ENCODE measurements at regions not wholly inside any gene's neighbourhood (a gene's known extent, or its start where the extent isn't known, plus 50 kb on each side); places are given as distances from the start of the nearest gene placed in this dataset.

GRCh38 chr16:87183647-87184046 lies 133.5 kb downstream of the C16orf95 start:
- DNase-seq (ENCODE audit: low spot score) = no peak
- peaks cover 3% of the 10 kb centered on the region for H3K36me3 Mint-ChIP-seq (ENCODE audit: low read depth)
- H3K4me3 Mint-ChIP-seq = no peak overlapping the region
- no peak overlapping the region for H3K27ac Mint-ChIP-seq
- no peaks in the 10 kb centered on the region for H3K4me1 Mint-ChIP-seq (ENCODE audit: low read depth)
- H3K27me3 Mint-ChIP-seq (ENCODE audit: low read depth) = no peaks in the 10 kb centered on the region
- H3K9me3 Mint-ChIP-seq = peaks cover 16% of the 10 kb centered on the region

GRCh38 chr16:87185308-87185707 lies 131.9 kb downstream of the C16orf95 start:
- H3K27me3 Mint-ChIP-seq (ENCODE audit: low read depth) = no peaks in the 10 kb centered on the region
- peaks cover 3% of the 10 kb centered on the region for H3K36me3 Mint-ChIP-seq (ENCODE audit: low read depth)
- DNase-seq (ENCODE audit: low spot score) = no peak
- no peak overlapping the region for H3K4me3 Mint-ChIP-seq
- no peak overlapping the region for H3K27ac Mint-ChIP-seq
- H3K9me3 Mint-ChIP-seq = peaks cover 16% of the 10 kb centered on the region
- no peaks in the 10 kb centered on the region for H3K4me1 Mint-ChIP-seq (ENCODE audit: low read depth)

DNA sequence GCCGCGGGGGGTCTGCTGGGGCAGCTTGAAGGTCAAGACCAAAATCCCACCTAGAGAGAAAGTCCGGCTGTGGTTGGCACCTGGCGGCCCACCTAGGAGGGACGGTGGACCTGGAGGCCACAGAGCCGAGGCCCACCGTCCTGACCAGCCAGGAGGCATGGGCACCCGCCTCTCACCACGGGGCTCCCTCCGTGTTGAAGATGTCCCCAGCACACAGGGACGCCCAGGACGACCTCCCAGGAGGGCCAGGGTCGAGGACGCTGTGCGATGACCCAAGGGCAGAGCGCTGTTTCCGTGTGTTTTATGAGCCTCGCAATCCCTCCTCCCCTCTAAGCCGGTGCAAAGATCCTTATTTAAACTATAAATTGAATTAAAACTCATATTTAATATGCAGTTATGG lies 131.2 kb downstream of the C16orf95 start:
- no peak for DNase-seq (ENCODE audit: low spot score)
- H3K4me1 Mint-ChIP-seq (ENCODE audit: low read depth) = no peaks in the 10 kb centered on the region
- no peaks in the 10 kb centered on the region for H3K27me3 Mint-ChIP-seq (ENCODE audit: low read depth)
- H3K9me3 Mint-ChIP-seq = peaks cover 20% of the 10 kb centered on the region
- no peak overlapping the region for H3K27ac Mint-ChIP-seq
- no peak overlapping the region for H3K4me3 Mint-ChIP-seq
- peaks cover 3% of the 10 kb centered on the region for H3K36me3 Mint-ChIP-seq (ENCODE audit: low read depth)

DNA sequence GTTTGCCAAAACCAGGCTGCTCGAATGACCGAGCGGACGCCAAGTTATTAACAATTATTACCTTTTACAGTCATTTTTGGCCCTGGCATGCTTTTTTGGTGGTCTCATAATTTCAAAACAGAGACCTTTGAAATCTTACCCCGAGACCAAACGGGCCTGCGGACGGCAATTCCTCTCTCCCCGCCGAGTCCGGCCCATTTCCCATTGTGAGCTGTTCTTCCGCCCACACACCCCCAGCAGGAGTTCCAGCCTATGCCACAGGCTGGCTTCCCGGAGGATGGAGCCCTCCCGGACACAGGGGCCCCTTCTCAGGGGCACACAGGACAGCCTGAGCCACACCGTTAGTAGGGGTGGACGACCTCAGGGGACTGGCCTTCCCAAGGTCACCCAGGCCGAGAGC lies 130.7 kb downstream of the C16orf95 start:
- Mint-ChIP-seq H3K27ac (no peak overlapping the region), H3K27me3 (ENCODE audit: low read depth) (no peaks in the 10 kb centered on the region), H3K9me3 (peaks cover 20% of the 10 kb centered on the region), H3K4me3 (no peak overlapping the region), H3K4me1 (ENCODE audit: low read depth) (no peaks in the 10 kb centered on the region), H3K36me3 (ENCODE audit: low read depth) (peaks cover 3% of the 10 kb centered on the region)
- DNase-seq (ENCODE audit: low spot score) = no peak

DNA sequence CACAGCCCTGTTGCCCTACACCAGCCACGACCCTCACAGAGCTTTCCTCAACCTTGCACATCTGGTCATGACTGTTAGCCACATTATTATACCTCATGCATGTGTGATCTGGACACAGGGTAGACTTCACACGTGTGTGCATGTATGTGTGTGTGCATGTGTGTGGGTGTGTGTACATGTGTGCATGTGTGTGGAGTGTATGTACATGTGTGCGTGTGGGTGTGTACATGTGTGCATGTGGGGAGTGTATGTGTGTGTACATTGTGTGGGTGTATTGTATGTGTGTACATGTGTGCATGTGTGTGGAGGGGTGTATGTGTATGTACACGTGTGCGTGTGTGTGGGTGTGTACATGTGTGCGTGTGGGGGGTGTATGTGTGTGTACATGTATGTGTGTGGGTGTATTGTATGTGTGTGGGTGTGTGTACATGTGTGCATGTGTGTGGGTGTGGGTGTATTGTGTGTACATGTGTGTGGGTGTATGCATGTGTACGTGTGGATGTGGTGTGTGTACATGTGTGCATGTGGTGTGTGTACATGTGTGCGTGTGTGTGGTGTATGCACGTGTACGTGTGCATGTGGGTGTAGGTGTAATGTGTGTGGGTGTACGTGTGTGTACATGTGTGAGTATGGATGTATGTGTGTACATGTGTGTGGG lies 130.2 kb downstream of the C16orf95 start:
- no peak overlapping the region for H3K4me3 Mint-ChIP-seq
- no peak for DNase-seq (ENCODE audit: low spot score)
- H3K36me3 Mint-ChIP-seq (ENCODE audit: low read depth) = peaks cover 3% of the 10 kb centered on the region
- H3K27me3 Mint-ChIP-seq (ENCODE audit: low read depth) = no peaks in the 10 kb centered on the region
- H3K27ac Mint-ChIP-seq = no peak overlapping the region
- peaks cover 20% of the 10 kb centered on the region for H3K9me3 Mint-ChIP-seq
- no peaks in the 10 kb centered on the region for H3K4me1 Mint-ChIP-seq (ENCODE audit: low read depth)

- no peaks in the 10 kb centered on the region for H3K4me1 Mint-ChIP-seq (ENCODE audit: low read depth)
- H3K27me3 Mint-ChIP-seq (ENCODE audit: low read depth) = no peaks in the 10 kb centered on the region
- H3K4me3 Mint-ChIP-seq = no peak overlapping the region
- H3K9me3 Mint-ChIP-seq = peaks cover 20% of the 10 kb centered on the region
- peaks cover 3% of the 10 kb centered on the region for H3K36me3 Mint-ChIP-seq (ENCODE audit: low read depth)
- no peak for DNase-seq (ENCODE audit: low spot score)
- no peak overlapping the region for H3K27ac Mint-ChIP-seq
These were observed 129.1 kb downstream of the C16orf95 start for GRCh38 chr16:87188104-87188503.

GRCh38 chr16:87189426-87189825 lies 127.8 kb downstream of the C16orf95 start:
- Mint-ChIP-seq H3K4me1 (ENCODE audit: low read depth) (no peaks in the 10 kb centered on the region), H3K27me3 (ENCODE audit: low read depth) (no peaks in the 10 kb centered on the region), H3K36me3 (ENCODE audit: low read depth) (peaks cover 3% of the 10 kb centered on the region), H3K4me3 (no peak overlapping the region), H3K9me3 (peaks cover 20% of the 10 kb centered on the region), H3K27ac (no peak overlapping the region)
- DNase-seq (ENCODE audit: low spot score) = no peak

- H3K4me3 Mint-ChIP-seq = no peak overlapping the region
- H3K9me3 Mint-ChIP-seq = peaks cover 20% of the 10 kb centered on the region
- H3K27ac Mint-ChIP-seq = no peak overlapping the region
- DNase-seq (ENCODE audit: low spot score) = no peak
- H3K4me1 Mint-ChIP-seq (ENCODE audit: low read depth) = no peaks in the 10 kb centered on the region
- peaks cover 3% of the 10 kb centered on the region for H3K36me3 Mint-ChIP-seq (ENCODE audit: low read depth)
- no peaks in the 10 kb centered on the region for H3K27me3 Mint-ChIP-seq (ENCODE audit: low read depth)
These were observed 126.6 kb downstream of the C16orf95 start for GRCh38 chr16:87190288-87191230.

- no peaks in the 10 kb centered on the region for H3K36me3 Mint-ChIP-seq (ENCODE audit: low read depth)
- no peak for DNase-seq (ENCODE audit: low spot score)
- H3K27ac Mint-ChIP-seq = no peak overlapping the region
- no peaks in the 10 kb centered on the region for H3K27me3 Mint-ChIP-seq (ENCODE audit: low read depth)
- H3K4me1 Mint-ChIP-seq (ENCODE audit: low read depth) = no peaks in the 10 kb centered on the region
- no peak overlapping the region for H3K4me3 Mint-ChIP-seq
- H3K9me3 Mint-ChIP-seq = peaks cover 11% of the 10 kb centered on the region
These were observed 124.6 kb downstream of the C16orf95 start for GRCh38 chr16:87192452-87193073.

- Mint-ChIP-seq H3K27me3 (ENCODE audit: low read depth) (no peaks in the 10 kb centered on the region), H3K4me3 (no peak overlapping the region), H3K4me1 (ENCODE audit: low read depth) (no peaks in the 10 kb centered on the region), H3K27ac (no peak overlapping the region), H3K9me3 (peaks cover 4% of the 10 kb centered on the region), H3K36me3 (ENCODE audit: low read depth) (no peaks in the 10 kb centered on the region)
- DNase-seq (ENCODE audit: low spot score) = no peak
These were observed 123.0 kb downstream of the C16orf95 start for GRCh38 chr16:87194172-87194571.

- H3K4me1 Mint-ChIP-seq (ENCODE audit: low read depth) = no peaks in the 10 kb centered on the region
- no peaks in the 10 kb centered on the region for H3K27me3 Mint-ChIP-seq (ENCODE audit: low read depth)
- no peak for DNase-seq (ENCODE audit: low spot score)
- H3K27ac Mint-ChIP-seq = no peak overlapping the region
- H3K9me3 Mint-ChIP-seq = peaks cover 4% of the 10 kb centered on the region
- no peaks in the 10 kb centered on the region for H3K36me3 Mint-ChIP-seq (ENCODE audit: low read depth)
- no peak overlapping the region for H3K4me3 Mint-ChIP-seq
These were observed 122.0 kb downstream of the C16orf95 start for GRCh38 chr16:87195161-87195560.

DNA sequence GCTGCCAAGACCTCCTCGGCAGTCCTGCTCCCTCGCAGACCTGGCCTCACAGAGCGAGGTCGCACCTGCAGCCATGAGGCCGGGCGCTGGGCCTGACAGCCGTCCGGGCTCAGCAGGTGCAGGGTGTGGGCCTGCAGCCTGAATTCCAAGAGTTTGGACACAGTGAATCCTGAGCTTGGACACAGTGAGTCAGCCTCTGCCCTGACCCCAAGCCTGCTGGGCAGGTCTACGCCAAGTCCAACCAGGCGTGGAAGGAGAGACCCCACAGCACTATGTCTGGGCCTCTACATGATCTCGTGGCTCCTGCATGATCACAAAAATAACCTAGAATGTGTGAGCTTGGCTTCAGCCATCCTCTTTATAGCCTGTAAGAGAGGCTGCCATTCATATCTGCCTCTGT lies 121.0 kb downstream of the C16orf95 start:
- H3K9me3 Mint-ChIP-seq = no peaks in the 10 kb centered on the region
- DNase-seq (ENCODE audit: low spot score) = no peak
- H3K27ac Mint-ChIP-seq = no peak overlapping the region
- no peaks in the 10 kb centered on the region for H3K36me3 Mint-ChIP-seq (ENCODE audit: low read depth)
- no peaks in the 10 kb centered on the region for H3K27me3 Mint-ChIP-seq (ENCODE audit: low read depth)
- H3K4me3 Mint-ChIP-seq = no peak overlapping the region
- H3K4me1 Mint-ChIP-seq (ENCODE audit: low read depth) = no peaks in the 10 kb centered on the region

DNA sequence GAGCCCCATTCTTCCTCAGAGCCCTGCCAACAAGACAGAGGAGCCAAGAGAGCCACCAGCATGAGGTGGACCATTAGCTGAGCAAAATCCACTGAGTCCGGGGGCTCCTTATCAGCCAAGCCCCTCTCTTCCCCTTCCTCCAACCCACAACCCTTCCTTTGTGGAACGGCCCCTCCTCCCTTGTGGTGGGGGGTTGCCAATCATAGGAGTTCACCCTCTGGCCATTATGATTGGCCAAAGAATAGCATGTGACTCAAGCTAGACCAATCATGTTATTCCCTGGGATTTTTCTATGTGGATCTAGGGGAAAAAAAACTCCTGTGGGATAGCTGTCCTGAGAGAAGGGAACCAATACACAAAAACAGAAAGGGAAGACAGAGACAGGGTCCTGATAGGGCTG lies 120.5 kb downstream of the C16orf95 start:
- H3K27ac Mint-ChIP-seq = no peak overlapping the region
- no peak overlapping the region for H3K4me3 Mint-ChIP-seq
- no peaks in the 10 kb centered on the region for H3K27me3 Mint-ChIP-seq (ENCODE audit: low read depth)
- no peak for DNase-seq (ENCODE audit: low spot score)
- no peaks in the 10 kb centered on the region for H3K36me3 Mint-ChIP-seq (ENCODE audit: low read depth)
- no peaks in the 10 kb centered on the region for H3K4me1 Mint-ChIP-seq (ENCODE audit: low read depth)
- no peaks in the 10 kb centered on the region for H3K9me3 Mint-ChIP-seq

- Mint-ChIP-seq H3K27me3 (ENCODE audit: low read depth) (no peaks in the 10 kb centered on the region), H3K4me1 (ENCODE audit: low read depth) (peaks cover 2% of the 10 kb centered on the region), H3K4me3 (no peak overlapping the region), H3K27ac (no peak overlapping the region), H3K36me3 (ENCODE audit: low read depth) (no peaks in the 10 kb centered on the region), H3K9me3 (no peaks in the 10 kb centered on the region)
- no peak for DNase-seq (ENCODE audit: low spot score)
These were observed 118.8 kb downstream of the C16orf95 start for GRCh38 chr16:87198328-87198832.

All from T-helper 2 cell treated with Interferon-gamma antibody and Interleukin-4, amounts not matched to agents 5 μg/mL and 100 μg/mL, for 36 hours (primary cell).